ENCODE measurements at regions not wholly inside any gene's neighbourhood (a gene's known extent, or its start where the extent isn't known, plus 50 kb on each side); places are given as distances from the start of the nearest gene placed in this dataset.

- no peak overlapping the region for H3K23ac ChIP-seq (ENCODE audit: insufficient read length)
- H3K4me2 ChIP-seq (ENCODE audit: insufficient read depth in 1 of 2, low read depth in 2 of 2, low read length in 2 of 2) = no peak overlapping the region
- no peak overlapping the region for H2BK5ac ChIP-seq (ENCODE audit: low read depth, low read length)
- POLR2A ChIA-PET (ENCODE audit: partially characterized antibody) = no interaction called here
- DNase-seq (ENCODE audit: low read depth in 1 of 2, low spot score in 2 of 2) = no peak
- TF ChIP-seq CREB1 (IDR thresholded peaks at IDR 0.05) (no peak), CHD1 (IDR thresholded peaks at IDR 0.05; ENCODE audit: low read depth, low read length) (no peak), CBX5 (IDR thresholded peaks at IDR 0.05; ENCODE audit: low read depth, low read length) (no peak), HDAC2 (IDR thresholded peaks at IDR 0.05; ENCODE audit: borderline replicate concordance in 1 of 2, low read depth in 2 of 2, low read length in 2 of 2) (no peak), SIN3A (conservative IDR thresholded peaks at IDR 0.05 in 1 of 2, IDR thresholded peaks at IDR 0.05 in 1 of 2; ENCODE audit: low read depth in 1 of 2, low read length in 2 of 2) (no peak)
- no peak for FAIRE-seq
- H4K91ac ChIP-seq (replicated peaks; ENCODE audit: insufficient read length, low read length) = no peak overlapping the region
- H2BK20ac ChIP-seq (ENCODE audit: low read length) = no peak overlapping the region
- H3K9me3 ChIP-seq (ENCODE audit: insufficient read depth in 2 of 2, low read depth in 1 of 2, low read length in 1 of 2) = no peaks in the 10 kb centered on the region
- H3K4me3 ChIP-seq (ENCODE audit: extremely low read depth in 1 of 4, insufficient read depth in 2 of 4, low read depth in 3 of 4, low read length in 4 of 4) = no peak overlapping the region
- no peaks in the 10 kb centered on the region for H3K36me3 ChIP-seq (ENCODE audit: control insufficient read depth in 2 of 4, insufficient read depth in 4 of 4, low read length in 3 of 4)
- H2AFZ ChIP-seq (ENCODE audit: low read length) = no peak overlapping the region
- no peak overlapping the region for H3K56ac ChIP-seq (replicated peaks; ENCODE audit: insufficient read length, low read depth, low read length)
- no peaks in the 10 kb centered on the region for H3K79me2 ChIP-seq (ENCODE audit: control insufficient read depth in 1 of 2, insufficient read depth in 2 of 2, low read length in 2 of 2)
- no peak overlapping the region for H3K14ac ChIP-seq (ENCODE audit: insufficient read length)
- H3K27ac ChIP-seq (ENCODE audit: low read depth, low read length) = no peak overlapping the region
- no peak overlapping the region for H3K9ac ChIP-seq (replicated peaks in 1 of 4; ENCODE audit: extremely low read depth in 1 of 4, low read depth in 3 of 4, low read length in 3 of 4)
- H3K4me1 ChIP-seq (replicated peaks in 1 of 4; ENCODE audit: control insufficient read depth in 3 of 4, insufficient read depth in 4 of 4, low read length in 3 of 4) = no peaks in the 10 kb centered on the region
- H4K5ac ChIP-seq (ENCODE audit: insufficient read length, low read depth, low read length) = no peak overlapping the region
- WGBS, 2 experiments (ENCODE audit: extremely low coverage in 1 of 2, insufficient coverage in 1 of 2, insufficient read length in 1 of 2, insufficient replicate concordance in 2 of 2, low coverage in 1 of 2, low lambda C conversion rate in 2 of 2, missing lambda C conversion rate in 1 of 2) = 8% methylated on average over 1 of the region's 1 CpG; no CpG with 5 or more reads in 1 of the 2 experiments
- no peaks in the 10 kb centered on the region for H4K20me1 ChIP-seq (replicated peaks in 1 of 2; ENCODE audit: control insufficient read depth in 1 of 2, insufficient read depth in 2 of 2, low read length in 2 of 2)
- CTCF ChIA-PET (ENCODE audit: partially characterized antibody) = interaction anchor here (1.6 kb wide), 1 partner anchor 10 kb away, joined by 5 read pairs; no protein-coding TSS in a partner anchor
- H3K27me3 ChIP-seq (replicated peaks in 1 of 4; ENCODE audit: control insufficient read depth in 3 of 4, extremely low read depth in 1 of 4, insufficient read depth in 3 of 4, low read length in 3 of 4) = no peaks in the 10 kb centered on the region
- no peaks in the 10 kb centered on the region for H3K79me1 ChIP-seq (ENCODE audit: low read depth, low read length)
- H3K4ac ChIP-seq (replicated peaks; ENCODE audit: insufficient read length, low read depth, low read length) = no peak overlapping the region
- no peak overlapping the region for H2BK120ac ChIP-seq (replicated peaks; ENCODE audit: low read depth, low read length)
- H2AK5ac ChIP-seq (ENCODE audit: low read depth, low read length) = no peak overlapping the region
- H3K18ac ChIP-seq (ENCODE audit: extremely low read depth, low read length) = no peak overlapping the region
- no peak overlapping the region for H2BK12ac ChIP-seq (ENCODE audit: low read depth, low read length)
- no peak overlapping the region for H4K8ac ChIP-seq (ENCODE audit: extremely low read depth, insufficient read depth, low read length)
- no peak overlapping the region for H2BK15ac ChIP-seq (ENCODE audit: low read length)
- H3K23me2 ChIP-seq (ENCODE audit: low read depth, low read length) = no peaks in the 10 kb centered on the region
Observed at GRCh38 chr13:105798541-105798940, 736.9 kb downstream of the EFNB2 start.
